Endothelial cell of umbilical vein (primary cell): ENCODE measurements at regions not wholly inside any gene's neighbourhood (a gene's known extent, or its start where the extent isn't known, plus 50 kb on each side); places are given as distances from the start of the nearest gene placed in this dataset.

ENCODE experiments used
- BruUV-seq: library from RNA; stranded (reverse); fragments of 400-500 nt; replicated peaks from 2 replicates; lab custom pipeline; 2021; lab: Mats Ljungman, UMichigan
- CTCF ChIA-PET: fragments of 300-600, 350-600 bp; sonication (Branson Sonifier 250); formaldehyde crosslinking; loops from one replicate; lab custom pipeline; 2021; ENCODE audit warnings: antibody characterized with exemption, inconsistent platforms; lab: Charles Lee
- POLR2A ChIA-PET: fragments of 300-600, 350-600 bp; sonication (Branson Sonifier 250); formaldehyde crosslinking; loops from one replicate; lab custom pipeline; 2021; ENCODE audit warnings: antibody characterized with exemption, inconsistent platforms; lab: Charles Lee
- DNase-seq: peaks from one replicate; pipeline ENCODE4 v3.0.0-alpha.2; 2011; ENCODE audit warnings: low read depth, low spot score
- FAIRE-seq: peaks from 2 replicates; lab custom pipeline; 2011; peaks lifted over from hg19 to GRCh38; lab: Jason Lieb, UNC
- H2AFZ ChIP-seq: 2 replicates; pipeline ENCODE4 v1.6.0; 2012; ENCODE audit warnings: low read depth, low read length, control low read depth, inconsistent platforms
- H3K27ac ChIP-seq: 2 replicates; pipeline ENCODE4 v1.5.1; 2011; ENCODE audit warnings: low read depth, mild to moderate bottlenecking, control low read depth, low read length, moderate library complexity; ENCODE audit not compliant: insufficient read depth
- H3K27me3 ChIP-seq, 2 experiments: 2 replicates each; pipeline versions ENCODE4 v1.6.0 to v1.6.1; 2011; ENCODE audit warnings: low read length in 2 of 2, mixed read lengths in 1 of 2; ENCODE audit not compliant: control insufficient read depth in 2 of 2, insufficient read depth in 2 of 2
- H3K36me3 ChIP-seq, 2 experiments: 2 replicates in 1 of 2; 3 replicates in 1 of 2; pipeline ENCODE4 v1.5.1; 2011; ENCODE audit warnings: low read length in 2 of 2, mild to moderate bottlenecking in 1 of 2, moderate library complexity in 1 of 2; ENCODE audit not compliant: control insufficient read depth in 2 of 2, insufficient read depth in 2 of 2; ENCODE audit errors: extremely low read depth in 1 of 2
- H3K4me1 ChIP-seq: 3 replicates; pipeline ENCODE4 v1.5.1; 2011; ENCODE audit warnings: mild to moderate bottlenecking, low read length; ENCODE audit not compliant: control insufficient read depth, insufficient read depth; ENCODE audit errors: extremely low read depth
- H3K4me2 ChIP-seq: 2 replicates; pipeline ENCODE4 v1.6.1; 2011; ENCODE audit warnings: low read length, control low read depth, mixed read lengths; ENCODE audit not compliant: insufficient read depth
- H3K4me3 ChIP-seq, 3 experiments: fragments of 200-600 bp in 1 of 3; sonication (generic), shearing (Covaris generic) in 1 of 3; replicated peaks in 1 of 3; 2 replicates each; pipeline ENCODE4 v1.5.1; 2011 to 2016; ENCODE audit warnings: control low read depth in 3 of 3, low read length in 3 of 3, mild to moderate bottlenecking in 2 of 3, inconsistent platforms in 1 of 3, low read depth in 1 of 3, moderate library complexity in 1 of 3; ENCODE audit not compliant: insufficient read depth in 1 of 3
- H3K79me2 ChIP-seq: 2 replicates; pipeline ENCODE4 v1.6.0; 2012; ENCODE audit warnings: low read length, inconsistent platforms; ENCODE audit not compliant: control insufficient read depth, insufficient read depth
- H3K9ac ChIP-seq: replicated peaks from 2 replicates; pipeline ENCODE3; 2011; ENCODE audit warnings: low read length, control low read depth; ENCODE audit not compliant: insufficient read depth; ENCODE audit errors: extremely low read depth
- H3K9me1 ChIP-seq: replicated peaks from 3 replicates; pipeline ENCODE4 v1.6.0; 2011; ENCODE audit warnings: mild to moderate bottlenecking, low read length; ENCODE audit not compliant: control insufficient read depth, insufficient read depth; ENCODE audit errors: extremely low read depth
- H3K9me3 ChIP-seq: replicated peaks from 2 replicates; pipeline ENCODE4 v1.5.1; 2012; ENCODE audit warnings: low read length, inconsistent platforms; ENCODE audit not compliant: control insufficient read depth, insufficient read depth
- H4K20me1 ChIP-seq: replicated peaks from 2 replicates; pipeline ENCODE3; 2011; ENCODE audit warnings: mild to moderate bottlenecking, low read length; ENCODE audit not compliant: control insufficient read depth, insufficient read depth; ENCODE audit errors: extremely low read depth
- CTCF ChIP-seq, 2 donors: IDR thresholded peaks; 1 replicate in 1 of 2; 2 replicates in 1 of 2; pipeline ENCODE4 v1.5.1; 2011; ENCODE audit warnings: low read length in 2 of 2, mild to moderate bottlenecking in 2 of 2, moderate library complexity in 2 of 2, control low read depth in 1 of 2, inconsistent platforms in 1 of 2, low read depth in 1 of 2; ENCODE audit not compliant: insufficient read depth in 1 of 2; ENCODE audit errors: extremely low read depth in 1 of 2
- EZH2 ChIP-seq: IDR thresholded peaks from 2 replicates; pipeline ENCODE4 v1.6.1; 2012; ENCODE audit warnings: borderline replicate concordance, low read depth, mild to moderate bottlenecking, moderate library complexity, low read length, inconsistent platforms; ENCODE audit not compliant: severe bottlenecking
- FOS ChIP-seq: IDR thresholded peaks from 2 replicates; pipeline ENCODE4 v1.6.1; 2011; ENCODE audit warnings: mild to moderate bottlenecking, low read length, moderate library complexity, borderline replicate concordance; ENCODE audit not compliant: insufficient read depth
- GATA2 ChIP-seq: IDR thresholded peaks from 2 replicates; pipeline ENCODE4 v1.7.0; 2011; ENCODE audit warnings: low read depth, mild to moderate bottlenecking, moderate library complexity, mixed read lengths, low read length; ENCODE audit not compliant: insufficient read length, insufficient read depth
- JUN ChIP-seq: IDR thresholded peaks from 2 replicates; pipeline ENCODE4 v1.6.1; 2011; ENCODE audit warnings: borderline replicate concordance, low read depth; ENCODE audit not compliant: insufficient read length, insufficient read depth
- MYC ChIP-seq: IDR thresholded peaks from one replicate; pipeline ENCODE4 v1.6.1; 2011; ENCODE audit warnings: mild to moderate bottlenecking, low read depth, low read length
- POLR2A ChIP-seq: IDR thresholded peaks from 2 replicates; pipeline ENCODE4 v1.6.1; 2012; ENCODE audit warnings: low read depth, mild to moderate bottlenecking, control low read depth, low read length
- POLR2AphosphoS5 ChIP-seq: IDR thresholded peaks from 2 replicates; pipeline ENCODE4 v1.6.1; 2012; ENCODE audit warnings: low read depth, mild to moderate bottlenecking, control low read depth, low read length, moderate library complexity; ENCODE audit not compliant: insufficient read depth
- dilution Hi-C: fragments of 300-500 bp; cut with MboI; formaldehyde crosslinking; loops from one replicate; pipeline ENCODE4 v1.15.0; 2019; ENCODE audit warnings: low sequenced_read_pairs; ENCODE audit not compliant: extremely low pct_ligation_motif_present
- intact Hi-C: fragments of 100-400 bp; cut with micrococcal nuclease; formaldehyde crosslinking; loops from one replicate; pipeline ENCODE4 v1.10.0; 2022
- TF ChIP-seq, protein P1 (sequence below): IDR thresholded peaks from 2 replicates; pipeline ENCODE4 v1.6.1; 2011; ENCODE audit not compliant: insufficient read depth, insufficient read length

GRCh38 chr5:36396640-36397039 lies 94.9 kb upstream of the RANBP3L start:
- Histone ChIP-seq H3K79me2 (no peaks in the 10 kb centered on the region), H3K4me3 (no peak overlapping the region), H3K9me1 (no peaks in the 10 kb centered on the region), H3K9me3 (no peaks in the 10 kb centered on the region), H3K9ac (no peak overlapping the region), H3K36me3 (no peaks in the 10 kb centered on the region), H3K4me1 (no peaks in the 10 kb centered on the region), H3K27ac (no peak overlapping the region), H3K4me2 (no peak overlapping the region), H3K27me3 (no peaks in the 10 kb centered on the region), H4K20me1 (no peaks in the 10 kb centered on the region), H2AFZ (no peak overlapping the region)
- no peak for TF ChIP-seq CTCF (IDR thresholded peaks at IDR 0.05; ENCODE audit: extremely low read depth in 1 of 2, insufficient read depth in 1 of 2, low read depth in 1 of 2, low read length in 2 of 2)
- TF ChIP-seq MYC, result no peak
- TF ChIP-seq JUN, result no peak
- no peak for TF ChIP-seq POLR2AphosphoS5
- no peak for TF ChIP-seq GATA2
- no peak for TF ChIP-seq POLR2A
- no peak for TF ChIP-seq FOS
- TF ChIP-seq EZH2, result no peak
- TF ChIP-seq, protein P1, sequence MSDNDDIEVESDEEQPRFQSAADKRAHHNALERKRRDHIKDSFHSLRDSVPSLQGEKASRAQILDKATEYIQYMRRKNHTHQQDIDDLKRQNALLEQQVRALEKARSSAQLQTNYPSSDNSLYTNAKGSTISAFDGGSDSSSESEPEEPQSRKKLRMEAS, result no peak
- no TSS peak for BruUV-seq
- dilution Hi-C loops (no loop called here), intact Hi-C loops (loop anchor here (10.0 kb wide), 1 partner anchor 222 kb away; no protein-coding TSS in a partner anchor)
- FAIRE-seq (no peak), DNase-seq (no peak)
- POLR2A ChIA-PET, result no interaction called here
- CTCF ChIA-PET, result interaction anchor here (1.9 kb wide), 1 partner anchor 317 kb away, joined by 5 read pairs; no protein-coding TSS in a partner anchor
